GM12864 (cell line): ENCODE measurements at regions not wholly inside any gene's neighbourhood (a gene's known extent, or its start where the extent isn't known, plus 50 kb on each side); places are given as distances from the start of the nearest gene placed in this dataset.

ENCODE experiments used
- DNase-seq: peaks from one replicate; pipeline ENCODE4 v3.0.0-alpha.2; 2011; ENCODE audit warnings: low read depth
- H3K4me3 ChIP-seq: 2 replicates; pipeline ENCODE4 v1.5.1; 2011; ENCODE audit warnings: mild to moderate bottlenecking, low read depth, low read length, control low read depth
- CTCF ChIP-seq: IDR thresholded peaks from 2 replicates; pipeline ENCODE4 v1.5.1; 2011; ENCODE audit warnings: low read depth, mild to moderate bottlenecking, moderate library complexity, low read length, control low read depth, inconsistent platforms; ENCODE audit errors: missing control alignments

GRCh38 chr1:70536708-70537366 is 125.8 kb downstream of the CTH start:
- no peak for DNase-seq
- no peak overlapping the region for H3K4me3 ChIP-seq
- no peak for TF ChIP-seq CTCF

- no peak for TF ChIP-seq CTCF
- no peak for DNase-seq
- H3K4me3 ChIP-seq, result no peak overlapping the region
Observed at GRCh38 chr1:70537788-70538187, 126.7 kb downstream of the CTH start.

GRCh38 chr1:70542030-70542429 is 131.0 kb downstream of the CTH start:
- no peak for DNase-seq
- TF ChIP-seq CTCF, result no peak
- no peak overlapping the region for H3K4me3 ChIP-seq

- no peak for TF ChIP-seq CTCF
- no peak overlapping the region for H3K4me3 ChIP-seq
- DNase-seq, result no peak
Observed at GRCh38 chr1:70542856-70543255, 131.8 kb downstream of the CTH start.

GRCh38 chr1:70546726-70547125 is 135.7 kb downstream of the CTH start:
- TF ChIP-seq CTCF, result no peak
- H3K4me3 ChIP-seq, result no peak overlapping the region
- no peak for DNase-seq

GRCh38 chr1:70552662-70553566 is 141.8 kb downstream of the CTH start:
- no peak overlapping the region for H3K4me3 ChIP-seq
- TF ChIP-seq CTCF, result no peak
- DNase-seq, result no peak

- H3K4me3 ChIP-seq, result no peak overlapping the region
- DNase-seq, result no peak
- TF ChIP-seq CTCF, result no peak
Observed at GRCh38 chr1:70553567-70553956, 142.5 kb downstream of the CTH start.
